A549 (cell line): ENCODE measurements at regions not wholly inside any gene's neighbourhood (a gene's known extent, or its start where the extent isn't known, plus 50 kb on each side); places are given as distances from the start of the nearest gene placed in this dataset.

ENCODE experiments used
- ATAC-seq, 2 experiments: fragments of 200-7000 bp in 1 of 2; fragments of >200 bp in 1 of 2; cut with Nextera tagmentation in 1 of 2; cut with Tn5 transposase in 1 of 2; 3 replicates each; pipeline versions ENCODE4 v1.8.0 to v1.9.1; 2018 to 2020; ENCODE audit warnings: mild to moderate bottlenecking in 1 of 2, moderate library complexity in 1 of 2
- CTCF ChIA-PET: fragments of 300-600 bp; sonication (Branson Sonifier 250); formaldehyde crosslinking; extraction: SDS; loops from one replicate; lab custom pipeline; 2021; ENCODE audit warnings: antibody characterized with exemption, inconsistent platforms; lab: Yijun Ruan, JAX
- POLR2A ChIA-PET: fragments of 350-600 bp; formaldehyde crosslinking; extraction: SDS; loops from one replicate; lab custom pipeline; 2021; ENCODE audit warnings: antibody characterized with exemption, inconsistent platforms; lab: Yijun Ruan, JAX
- DNase-seq, 2 experiments: peaks; one replicate each; pipeline versions ENCODE4 v3.0.0 to v3.0.0-alpha.2; 2011 to 2016; ENCODE audit warnings: low read depth in 1 of 2, low spot score in 1 of 2
- FAIRE-seq: peaks from 2 replicates; lab custom pipeline; 2011; peaks lifted over from hg19 to GRCh38; lab: Jason Lieb, UNC
- H3K27ac ChIP-seq, 2 experiments: fragments of >200 bp; sonication (Bioruptor Twin); formaldehyde crosslinking; 3 replicates each; pipeline ENCODE4 v1.5.1; 2016 to 2017
- H3K4me1 ChIP-seq: fragments of >200 bp; sonication (Bioruptor Twin); formaldehyde crosslinking; 3 replicates; pipeline ENCODE4 v1.6.1; 2016
- H3K4me2 ChIP-seq: fragments of >200 bp; sonication (Bioruptor Twin); formaldehyde crosslinking; 3 replicates; pipeline ENCODE4 v1.6.1; 2016
- H3K4me3 ChIP-seq: fragments of >200 bp; sonication (Bioruptor Twin); formaldehyde crosslinking; 3 replicates; pipeline ENCODE4 v1.5.1; 2016
- H3K9me3 ChIP-seq: fragments of >200 bp; sonication (Bioruptor Twin); formaldehyde crosslinking; 3 replicates; pipeline ENCODE4 v1.6.1; 2016
- BCL3 ChIP-seq: fragments of >200 bp; sonication (Bioruptor Twin); formaldehyde crosslinking; IDR thresholded peaks from 3 replicates; pipeline ENCODE4 v1.6.1; 2016
- EHF ChIP-seq: fragments of 250-450 bp; sonication (Bioruptor Pico); IDR thresholded peaks from 2 replicates; pipeline ENCODE4 v1.5.0; 2020; ENCODE audit warnings: mild to moderate bottlenecking
- ELK1 ChIP-seq: fragments of 150-350 bp; IDR thresholded peaks from 2 replicates; pipeline ENCODE4 v1.6.1; 2014; ENCODE audit warnings: low read depth, mild to moderate bottlenecking, low read length
- ESRRA ChIP-seq: fragments of 150-350 bp; IDR thresholded peaks from 2 replicates; pipeline ENCODE4 v1.6.1; 2014; ENCODE audit warnings: mild to moderate bottlenecking, low read length, borderline replicate concordance
- FOSL2 ChIP-seq, 2 experiments: fragments of 450-650 bp in 1 of 2; fragments of >200 bp in 1 of 2; sonication (Bioruptor Twin) in 1 of 2; formaldehyde crosslinking; IDR thresholded peaks; 2 replicates each; pipeline versions ENCODE4 v1.5.0 to v1.6.1; 2016 to 2020; ENCODE audit warnings: mild to moderate bottlenecking in 1 of 2, moderate library complexity in 1 of 2
- HEYL ChIP-seq: fragments of 250-450 bp; sonication (Bioruptor Pico); IDR thresholded peaks from 2 replicates; pipeline ENCODE4 v1.8.0; 2021; ENCODE audit warnings: mild to moderate bottlenecking, moderate library complexity
- HOXB13 ChIP-seq: fragments of 250-450 bp; sonication (Bioruptor Pico); IDR thresholded peaks from 2 replicates; pipeline ENCODE4 v1.5.0; 2020; ENCODE audit warnings: low read depth, mild to moderate bottlenecking, moderate library complexity
- JUN ChIP-seq, 2 experiments: fragments of >200 bp; sonication (Bioruptor Twin); formaldehyde crosslinking; IDR thresholded peaks; 2 replicates in 1 of 2; 3 replicates in 1 of 2; pipeline ENCODE4 v1.6.1; 2016 to 2017
- MAFK ChIP-seq: fragments of 450-650 bp; IDR thresholded peaks from 2 replicates; pipeline ENCODE4 v1.6.1; 2014; ENCODE audit not compliant: partially characterized antibody
- MAX ChIP-seq: IDR thresholded peaks from 2 replicates; pipeline ENCODE4 v1.6.1; 2012
- MAZ ChIP-seq: fragments of 150-350 bp; IDR thresholded peaks from 2 replicates; pipeline ENCODE4 v1.6.1; 2014; ENCODE audit warnings: antibody characterized with exemption, low read depth, low read length, borderline replicate concordance
- NFE2L2 ChIP-seq: fragments of 150-350 bp; conservative IDR thresholded peaks from 2 replicates; pipeline ENCODE4 v1.6.1; 2014; ENCODE audit warnings: low read length
- NPAS2 ChIP-seq: fragments of 250-450 bp; sonication (Bioruptor Pico); IDR thresholded peaks from 2 replicates; pipeline ENCODE4 v1.8.0; 2022; ENCODE audit warnings: mild to moderate bottlenecking, moderate library complexity, borderline replicate concordance
- NR3C1 ChIP-seq: fragments of >200 bp; sonication (Bioruptor Twin); formaldehyde crosslinking; IDR thresholded peaks from 3 replicates; pipeline ENCODE4 v1.6.1; 2017
- PHF8 ChIP-seq: fragments of 200-600 bp; sonication (generic); IDR thresholded peaks from 2 replicates; pipeline ENCODE4 v1.6.1; 2016; ENCODE audit warnings: low read depth, mild to moderate bottlenecking, antibody characterized with exemption, moderate library complexity, borderline replicate concordance
- RARB ChIP-seq: fragments of 250-450 bp; sonication (Bioruptor Pico); IDR thresholded peaks from 2 replicates; pipeline ENCODE4 v1.8.0; 2021; ENCODE audit warnings: mild to moderate bottlenecking, moderate library complexity
- RFX5 ChIP-seq: fragments of 450-650 bp; IDR thresholded peaks from 2 replicates; pipeline ENCODE4 v1.7.1; 2014; ENCODE audit warnings: antibody characterized with exemption, mild to moderate bottlenecking, moderate library complexity
- ZC3H11A ChIP-seq: fragments of 450-650 bp; IDR thresholded peaks from 2 replicates; pipeline ENCODE4 v1.6.1; 2014; ENCODE audit warnings: antibody characterized with exemption, mild to moderate bottlenecking
- ZSCAN20 ChIP-seq: fragments of 250-450 bp; sonication (Bioruptor Pico); IDR thresholded peaks from 2 replicates; pipeline ENCODE4 v1.8.0; 2022; ENCODE audit warnings: mild to moderate bottlenecking, moderate library complexity
- WGBS: methylation state at CpG from one replicate; pipeline ENCODE4 v1.1.6; 2017; ENCODE audit errors: missing lambda C conversion rate; 5-methylcytosine and 5-hydroxymethylcytosine counted together
- TF ChIP-seq, protein P1 (sequence below): IDR thresholded peaks from 2 replicates; pipeline ENCODE4 v1.6.1; 2012; ENCODE audit warnings: low read depth, borderline replicate concordance

DNA sequence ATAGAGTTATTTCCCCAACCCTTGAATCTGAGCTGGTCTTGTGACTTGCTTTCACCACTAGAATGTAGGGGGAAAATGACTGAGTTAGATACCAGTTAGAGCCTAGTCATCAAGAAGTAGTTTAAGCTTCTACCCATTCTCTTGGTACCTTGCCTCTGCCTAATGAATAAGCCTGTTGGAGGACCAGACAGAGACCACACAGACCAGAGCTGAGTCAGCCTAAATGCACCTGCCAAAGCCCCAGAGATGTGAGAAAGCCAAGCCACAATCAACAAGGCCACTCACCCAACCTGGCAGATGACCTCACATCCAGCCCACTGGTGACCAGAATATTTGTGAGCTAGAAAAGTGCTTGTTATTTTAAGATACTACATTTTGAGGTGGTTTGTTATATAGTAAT is 85.2 kb upstream of the DCLK2 start:
- no peak overlapping the region for H3K27ac ChIP-seq
- POLR2A ChIA-PET, result no interaction called here
- FAIRE-seq, result no peak
- TF ChIP-seq BCL3 (no peak), RFX5 (no peak), NFE2L2 (no peak)
- peaks cover 10% of the 10 kb centered on the region for H3K4me1 ChIP-seq
- no peak overlapping the region for H3K4me2 ChIP-seq
- CTCF ChIA-PET, result interaction anchor here (2.1 to 2.2 kb wide), 2 partner anchors 27 to 250 kb away, joined by 5 to 7 read pairs; no protein-coding TSS in a partner anchor
- ATAC-seq, result no peak
- DNase-seq, result no peak
- no peaks in the 10 kb centered on the region for H3K9me3 ChIP-seq
- no peak overlapping the region for H3K4me3 ChIP-seq

GRCh38 chr4:149995134-149995756 is 83.0 kb upstream of the DCLK2 start:
- Histone ChIP-seq H3K4me1 (peaks cover 23% of the 10 kb centered on the region), H3K9me3 (no peaks in the 10 kb centered on the region), H3K4me2 (no peak overlapping the region), H3K4me3 (no peak overlapping the region), H3K27ac (0 out of 6 replicates have a peak overlapping the region, but pooled peaks of 1 of the 2 experiments have one; percentile 25)
- ATAC-seq, result no peak
- DNase-seq, result no peak
- FAIRE-seq, result no peak
- ChIA-PET CTCF (interaction anchor here (1.2 kb wide), 1 partner anchor 14 kb away, joined by 3 read pairs; no protein-coding TSS in a partner anchor), POLR2A (no interaction called here)
- TF ChIP-seq ZSCAN20 (no peak), RFX5 (no peak), HEYL (CRISPR knock-in tag) (no peak), ZC3H11A (no peak), ELK1 (no peak), RARB (CRISPR knock-in tag) (no peak), HOXB13 (CRISPR knock-in tag) (no peak), NR3C1 (no peak), MAZ (no peak), PHF8 (no peak), NPAS2 (CRISPR knock-in tag) (no peak), ESRRA (no peak)
- no CpG with 5 or more reads among the region's 1 CpG for WGBS

DNA sequence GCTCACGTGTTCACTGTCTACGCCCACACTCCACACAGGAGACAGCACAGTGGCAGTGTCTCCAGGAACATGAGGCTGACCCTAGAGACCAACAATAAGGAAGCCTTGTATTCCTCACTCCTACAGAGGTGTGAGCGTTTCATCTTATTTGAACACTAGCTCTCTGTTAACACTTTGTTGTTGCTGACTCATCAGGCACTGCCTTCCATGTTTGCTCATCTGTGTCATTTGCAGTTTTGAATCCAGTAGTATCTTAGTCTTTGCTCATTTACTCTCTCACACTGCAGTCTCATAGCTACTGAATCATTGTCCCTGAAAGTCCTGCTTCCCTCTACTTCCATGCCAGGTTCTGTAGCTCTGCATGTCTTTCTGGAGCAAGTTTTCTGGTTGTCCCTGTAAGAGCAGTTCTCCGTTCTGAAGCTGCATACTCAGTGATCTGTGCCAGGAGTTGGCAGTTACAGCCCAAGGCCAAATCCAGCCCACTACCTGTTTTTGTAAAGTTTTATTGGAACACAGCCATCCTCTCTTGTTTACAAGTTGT is 80.3 kb upstream of the DCLK2 start:
- CTCF ChIA-PET, result interaction anchor here (1.7 to 3.5 kb wide), 4 partner anchors 9 to 244 kb away, joined by 6 to 19 read pairs (median 8); no protein-coding TSS in a partner anchor
- H3K4me3 ChIP-seq, result no peak overlapping the region
- no peaks in the 10 kb centered on the region for H3K9me3 ChIP-seq
- H3K4me1 ChIP-seq, result peaks cover 42% of the 10 kb centered on the region
- DNase-seq (peak; percentile 58 to 71), ATAC-seq (peak; percentile 67 to 74), FAIRE-seq (peak; percentile 46)
- peak overlapping the region; percentile 41 for H3K4me2 ChIP-seq
- POLR2A ChIA-PET, result no interaction called here
- peak overlapping the region; percentile 69 to 85 for H3K27ac ChIP-seq
- TF ChIP-seq EHF (CRISPR knock-in tag), result no peak
- no peak for TF ChIP-seq ZSCAN20
- TF ChIP-seq FOSL2 (IDR thresholded peaks at IDR 0.05), result no peak
- peak; percentile 79 for TF ChIP-seq FOSL2 (CRISPR knock-in tag; IDR thresholded peaks at IDR 0.05)
- no peak for TF ChIP-seq JUN (IDR thresholded peaks at IDR 0.05)
- TF ChIP-seq, protein P1, sequence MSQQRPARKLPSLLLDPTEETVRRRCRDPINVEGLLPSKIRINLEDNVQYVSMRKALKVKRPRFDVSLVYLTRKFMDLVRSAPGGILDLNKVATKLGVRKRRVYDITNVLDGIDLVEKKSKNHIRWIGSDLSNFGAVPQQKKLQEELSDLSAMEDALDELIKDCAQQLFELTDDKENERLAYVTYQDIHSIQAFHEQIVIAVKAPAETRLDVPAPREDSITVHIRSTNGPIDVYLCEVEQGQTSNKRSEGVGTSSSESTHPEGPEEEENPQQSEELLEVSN, result 0 out of 2 replicates have a peak, but pooled peaks have one; percentile 27
- TF ChIP-seq PHF8, result no peak
- peak; percentile 65; the same call in 1 of the 2 replicates for TF ChIP-seq MAX
- TF ChIP-seq MAFK, result peak; percentile 94
- WGBS, result 16% methylated on average over 4 of the region's 4 CpGs
